GM12878 (cell line): ENCODE measurements at regions not wholly inside any gene's neighbourhood (a gene's known extent, or its start where the extent isn't known, plus 50 kb on each side); places are given as distances from the start of the nearest gene placed in this dataset.

ENCODE experiments used
- ATAC-seq: fragments of 200-7000 bp; cut with Tn5 transposase; 3 replicates; pipeline ENCODE4 v1.9.1; 2020; ENCODE audit warnings: mild to moderate bottlenecking, moderate library complexity
- BruUV-seq: library from RNA; stranded (reverse); fragments of 400-500 nt; replicated peaks from 2 replicates; lab custom pipeline; 2021; lab: Mats Ljungman, UMichigan
- CTCF ChIA-PET: fragments of 300-600 bp; sonication (Branson Sonifier 250); formaldehyde crosslinking; extraction: SDS; loops from one replicate; lab custom pipeline; 2021; ENCODE audit warnings: inconsistent platforms; lab: Yijun Ruan, JAX
- POLR2A ChIA-PET: fragments of 350-600 bp; formaldehyde crosslinking; extraction: SDS; loops from one replicate; lab custom pipeline; 2021; ENCODE audit warnings: inconsistent platforms; lab: Charles Lee
- RAD21 ChIA-PET: fragments of 300-600 bp; sonication (Branson Sonifier 250); formaldehyde crosslinking; loops from one replicate; lab custom pipeline; 2023; ENCODE audit warnings: antibody characterized with exemption; ENCODE audit not compliant: unreplicated experiment; lab: Charles Lee
- SMC1A ChIA-PET: fragments of 300-600 bp; sonication (Branson Sonifier 250); formaldehyde crosslinking; loops from one replicate; lab custom pipeline; 2023; ENCODE audit not compliant: unreplicated experiment, uncharacterized antibody; lab: Charles Lee
- DNase-seq: peaks from one replicate; pipeline ENCODE4 v3.0.0-alpha.2; 2011; ENCODE audit warnings: low read depth, low spot score
- FAIRE-seq: peaks from 3 replicates; lab custom pipeline; 2011; peaks lifted over from hg19 to GRCh38; lab: Jason Lieb, UNC
- H2AFZ ChIP-seq: 2 replicates; pipeline ENCODE4 v1.6.0; 2011; ENCODE audit warnings: low read depth, low read length, control low read depth; ENCODE audit not compliant: control insufficient read depth
- H3K27ac ChIP-seq: 2 replicates; pipeline ENCODE4 v1.5.1; 2011; ENCODE audit warnings: control low read depth; ENCODE audit not compliant: control insufficient read depth, insufficient read depth
- H3K27me3 ChIP-seq, 2 experiments: replicated peaks in 1 of 2; 2 replicates each; pipeline versions ENCODE4 v1.6.0 to v1.6.1; 2011; ENCODE audit warnings: low read length in 1 of 2; ENCODE audit not compliant: control insufficient read depth in 2 of 2, insufficient read depth in 2 of 2
- H3K36me3 ChIP-seq, 2 experiments: 2 replicates each; pipeline ENCODE4 v1.5.1; 2011; ENCODE audit warnings: low read length in 1 of 2; ENCODE audit not compliant: control insufficient read depth in 2 of 2, insufficient read depth in 2 of 2
- H3K4me1 ChIP-seq: 2 replicates; pipeline ENCODE4 v1.6.1; 2011; ENCODE audit warnings: mild to moderate bottlenecking, low read length, moderate library complexity, mixed read lengths; ENCODE audit not compliant: control insufficient read depth, insufficient read depth
- H3K4me2 ChIP-seq: 2 replicates; pipeline ENCODE4 v1.6.0; 2011; ENCODE audit warnings: control low read depth; ENCODE audit not compliant: control insufficient read depth, insufficient read depth
- H3K4me3 ChIP-seq: fragments of 200-600 bp; sonication (generic); 2 replicates; pipeline ENCODE4 v1.5.1; 2016
- H3K79me2 ChIP-seq: 2 replicates; pipeline ENCODE4 v1.6.0; 2011; ENCODE audit warnings: low read length; ENCODE audit not compliant: control insufficient read depth, insufficient read depth
- H3K9ac ChIP-seq: 2 replicates; pipeline ENCODE4 v1.8.0; 2011; ENCODE audit warnings: low read length, control low read depth, mixed read lengths; ENCODE audit not compliant: control insufficient read depth, insufficient read depth
- H3K9me3 ChIP-seq: replicated peaks from 3 replicates; pipeline ENCODE4 v1.5.1; 2011; ENCODE audit warnings: mild to moderate bottlenecking, low read length; ENCODE audit not compliant: control insufficient read depth, insufficient read depth
- H4K20me1 ChIP-seq: 2 replicates; pipeline ENCODE4 v1.6.0; 2011; ENCODE audit not compliant: control insufficient read depth, insufficient read depth
- DPF2 ChIP-seq: fragments of 450-650 bp; IDR thresholded peaks from 2 replicates; pipeline ENCODE4 v1.6.1; 2017; ENCODE audit warnings: mild to moderate bottlenecking
- ESRRA ChIP-seq: IDR thresholded peaks from 2 replicates; pipeline ENCODE4 v1.6.1; 2012; ENCODE audit warnings: mild to moderate bottlenecking, low read length, improper control_type of control experiment
- JUNB ChIP-seq: IDR thresholded peaks from 2 replicates; pipeline ENCODE4 v1.6.1; 2016; ENCODE audit warnings: antibody characterized with exemption, mild to moderate bottlenecking
- KDM1A ChIP-seq: fragments of 200-600 bp; sonication (generic); IDR thresholded peaks from 2 replicates; pipeline ENCODE4 v1.6.1; 2016; ENCODE audit warnings: borderline replicate concordance
- STAT1 ChIP-seq: fragments of 450-650 bp; conservative IDR thresholded peaks from 2 replicates; pipeline ENCODE4 v1.6.1; 2014; ENCODE audit warnings: antibody characterized with exemption, mild to moderate bottlenecking
- TCF7 ChIP-seq: IDR thresholded peaks from 2 replicates; pipeline ENCODE4 v1.6.1; 2014; ENCODE audit warnings: antibody characterized with exemption, borderline replicate concordance
- ZNF384 ChIP-seq: IDR thresholded peaks from 2 replicates; pipeline ENCODE4 v1.6.1; 2012; ENCODE audit warnings: low read depth, mild to moderate bottlenecking, low read length, improper control_type of control experiment, borderline replicate concordance
- ZNF622 ChIP-seq: fragments of 450-650 bp; IDR thresholded peaks from 2 replicates; pipeline ENCODE4 v1.6.1; 2017; ENCODE audit warnings: mild to moderate bottlenecking, inconsistent platforms
- WGBS: methylation state at CpG from one replicate; pipeline ENCODE4 v1.1.6; 2016; ENCODE audit warnings: low lambda C conversion rate; ENCODE audit not compliant: insufficient replicate concordance, insufficient coverage; ENCODE audit errors: missing lambda C conversion rate; 5-methylcytosine and 5-hydroxymethylcytosine counted together
- in situ Hi-C: fragments of 300-500 bp; cut with MboI; formaldehyde crosslinking; loops from 9 replicates; pipeline ENCODE4 v1.14.3; 2018; ENCODE audit warnings: mixed read lengths
- intact Hi-C: fragments of 100-400 bp; cut with micrococcal nuclease; formaldehyde crosslinking; loops from one replicate; pipeline ENCODE4 v1.14.2; 2022; ENCODE audit not compliant: unreplicated experiment
- TF ChIP-seq, protein P1 (sequence below): fragments of 450-650 bp; IDR thresholded peaks from 2 replicates; pipeline ENCODE4 v1.6.1; 2017; ENCODE audit warnings: borderline replicate concordance
- TF ChIP-seq, protein P2 (sequence below): fragments of 450-650 bp; IDR thresholded peaks from 2 replicates; pipeline ENCODE4 v1.6.1; 2016; ENCODE audit warnings: mild to moderate bottlenecking, moderate library complexity, borderline replicate concordance

DNA sequence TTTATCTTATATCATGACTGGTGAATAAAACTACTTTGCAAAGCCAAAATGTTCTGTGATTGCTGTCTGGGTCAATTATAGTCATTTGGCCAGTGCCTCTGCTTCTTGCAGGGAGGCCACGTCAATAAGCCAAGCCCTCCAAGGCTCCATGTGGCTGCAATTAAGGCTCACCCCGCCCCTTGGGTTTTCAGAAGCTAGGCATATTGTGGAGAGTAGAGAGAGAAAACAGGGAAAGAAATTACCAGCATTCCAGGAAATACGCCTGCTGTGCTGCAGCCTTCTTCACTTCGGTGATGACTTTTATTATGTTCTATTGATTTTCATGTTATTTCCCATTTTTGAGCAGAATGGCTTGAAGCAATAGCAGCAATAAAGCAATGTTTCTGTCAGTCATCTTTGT, 319.7 kb downstream of the SOX11 start:
- H4K20me1 ChIP-seq, result no peaks in the 10 kb centered on the region
- no peaks in the 10 kb centered on the region for H3K79me2 ChIP-seq
- TF ChIP-seq ZNF622 (no peak), TCF7 (no peak), ZNF384 (no peak), JUNB (no peak), STAT1 (no peak)
- TF ChIP-seq, protein P1, sequence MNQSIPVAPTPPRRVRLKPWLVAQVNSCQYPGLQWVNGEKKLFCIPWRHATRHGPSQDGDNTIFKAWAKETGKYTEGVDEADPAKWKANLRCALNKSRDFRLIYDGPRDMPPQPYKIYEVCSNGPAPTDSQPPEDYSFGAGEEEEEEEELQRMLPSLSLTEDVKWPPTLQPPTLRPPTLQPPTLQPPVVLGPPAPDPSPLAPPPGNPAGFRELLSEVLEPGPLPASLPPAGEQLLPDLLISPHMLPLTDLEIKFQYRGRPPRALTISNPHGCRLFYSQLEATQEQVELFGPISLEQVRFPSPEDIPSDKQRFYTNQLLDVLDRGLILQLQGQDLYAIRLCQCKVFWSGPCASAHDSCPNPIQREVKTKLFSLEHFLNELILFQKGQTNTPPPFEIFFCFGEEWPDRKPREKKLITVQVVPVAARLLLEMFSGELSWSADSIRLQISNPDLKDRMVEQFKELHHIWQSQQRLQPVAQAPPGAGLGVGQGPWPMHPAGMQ, result no peak
- TF ChIP-seq, all 136 proteins: peak for 0
- H3K9me3 ChIP-seq, result no peaks in the 10 kb centered on the region
- WGBS, result 35% methylated on average over 4 of the region's 4 CpGs
- no peak overlapping the region for H3K27ac ChIP-seq
- DNase-seq (no peak), ATAC-seq (no peak), FAIRE-seq (no peak)
- H2AFZ ChIP-seq, result no peak overlapping the region
- ChIA-PET CTCF (no interaction called here), POLR2A (no interaction called here), RAD21 (no interaction called here), SMC1A (no interaction called here)
- BruUV-seq, result no TSS peak
- intact Hi-C loops, result no loop called here
- H3K9ac ChIP-seq, result no peak overlapping the region
- H3K4me1 ChIP-seq, result no peaks in the 10 kb centered on the region
- in situ Hi-C loops, result no loop called here
- H3K4me2 ChIP-seq, result no peak overlapping the region
- no peaks in the 10 kb centered on the region for H3K36me3 ChIP-seq
- H3K27me3 ChIP-seq, result no peaks in the 10 kb centered on the region
- no peak overlapping the region for H3K4me3 ChIP-seq

GRCh38 chr2:6017736-6018286, 325.6 kb downstream of the SOX11 start:
- POLR2A ChIA-PET, result no interaction called here
- no TSS peak for BruUV-seq
- 52% methylated on average over 8 of the region's 8 CpGs for WGBS
- H3K36me3 ChIP-seq, result no peaks in the 10 kb centered on the region
- no peak for TF ChIP-seq KDM1A
- no peak for TF ChIP-seq DPF2
- TF ChIP-seq ESRRA, result no peak
- TF ChIP-seq, protein P2, sequence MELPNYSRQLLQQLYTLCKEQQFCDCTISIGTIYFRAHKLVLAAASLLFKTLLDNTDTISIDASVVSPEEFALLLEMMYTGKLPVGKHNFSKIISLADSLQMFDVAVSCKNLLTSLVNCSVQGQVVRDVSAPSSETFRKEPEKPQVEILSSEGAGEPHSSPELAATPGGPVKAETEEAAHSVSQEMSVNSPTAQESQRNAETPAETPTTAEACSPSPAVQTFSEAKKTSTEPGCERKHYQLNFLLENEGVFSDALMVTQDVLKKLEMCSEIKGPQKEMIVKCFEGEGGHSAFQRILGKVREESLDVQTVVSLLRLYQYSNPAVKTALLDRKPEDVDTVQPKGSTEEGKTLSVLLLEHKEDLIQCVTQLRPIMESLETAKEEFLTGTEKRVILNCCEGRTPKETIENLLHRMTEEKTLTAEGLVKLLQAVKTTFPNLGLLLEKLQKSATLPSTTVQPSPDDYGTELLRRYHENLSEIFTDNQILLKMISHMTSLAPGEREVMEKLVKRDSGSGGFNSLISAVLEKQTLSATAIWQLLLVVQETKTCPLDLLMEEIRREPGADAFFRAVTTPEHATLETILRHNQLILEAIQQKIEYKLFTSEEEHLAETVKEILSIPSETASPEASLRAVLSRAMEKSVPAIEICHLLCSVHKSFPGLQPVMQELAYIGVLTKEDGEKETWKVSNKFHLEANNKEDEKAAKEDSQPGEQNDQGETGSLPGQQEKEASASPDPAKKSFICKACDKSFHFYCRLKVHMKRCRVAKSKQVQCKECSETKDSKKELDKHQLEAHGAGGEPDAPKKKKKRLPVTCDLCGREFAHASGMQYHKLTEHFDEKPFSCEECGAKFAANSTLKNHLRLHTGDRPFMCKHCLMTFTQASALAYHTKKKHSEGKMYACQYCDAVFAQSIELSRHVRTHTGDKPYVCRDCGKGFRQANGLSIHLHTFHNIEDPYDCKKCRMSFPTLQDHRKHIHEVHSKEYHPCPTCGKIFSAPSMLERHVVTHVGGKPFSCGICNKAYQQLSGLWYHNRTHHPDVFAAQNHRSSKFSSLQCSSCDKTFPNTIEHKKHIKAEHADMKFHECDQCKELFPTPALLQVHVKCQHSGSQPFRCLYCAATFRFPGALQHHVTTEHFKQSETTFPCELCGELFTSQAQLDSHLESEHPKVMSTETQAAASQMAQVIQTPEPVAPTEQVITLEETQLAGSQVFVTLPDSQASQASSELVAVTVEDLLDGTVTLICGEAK, result no peak
- TF ChIP-seq, all 136 proteins: peak for 0
- no peak overlapping the region for H3K4me2 ChIP-seq
- ChIA-PET SMC1A (no interaction called here), RAD21 (no interaction called here), CTCF (no interaction called here)
- intact Hi-C loops (no loop called here), in situ Hi-C loops (no loop called here)
- no peaks in the 10 kb centered on the region for H3K4me1 ChIP-seq
- H4K20me1 ChIP-seq, result no peaks in the 10 kb centered on the region
- no peaks in the 10 kb centered on the region for H3K9me3 ChIP-seq
- DNase-seq, result no peak
- no peak overlapping the region for H3K9ac ChIP-seq
- FAIRE-seq, result no peak
- ATAC-seq, result no peak
- H3K79me2 ChIP-seq, result no peaks in the 10 kb centered on the region
- H3K27ac ChIP-seq, result no peak overlapping the region
- H2AFZ ChIP-seq, result no peak overlapping the region
- no peak overlapping the region for H3K4me3 ChIP-seq
- H3K27me3 ChIP-seq, result no peaks in the 10 kb centered on the region
